Mucosa of descending colon (tissue), 3 donors: ENCODE measurements at regions not wholly inside any gene's neighbourhood (a gene's known extent, or its start where the extent isn't known, plus 50 kb on each side); places are given as distances from the start of the nearest gene placed in this dataset.

Experiments used
- ATAC-seq: fragments of 200-7000 bp; cut with Tn5 transposase; one replicate; pipeline ENCODE4 v1.9.1; 2020; ENCODE audit warnings: mild to moderate bottlenecking, moderate library complexity
- DNase-seq, 3 donors: peaks; one replicate each; pipeline ENCODE4 v3.0.0-alpha.2; 2020
- H3K36me3 ChIP-seq: fragments of 200-600 bp; one replicate; pipeline ENCODE4 v1.8.0; 2021; ENCODE audit warnings: low read depth, mild to moderate bottlenecking
- H3K4me1 ChIP-seq: fragments of 200-600 bp; one replicate; pipeline ENCODE4 v1.8.0; 2021; ENCODE audit warnings: low read depth, mild to moderate bottlenecking
- H3K4me3 ChIP-seq: fragments of 200-600 bp; one replicate; pipeline ENCODE4 v1.8.0; 2021; ENCODE audit warnings: mild to moderate bottlenecking
- H3K9me3 ChIP-seq: fragments of 200-600 bp; one replicate; pipeline ENCODE4 v1.8.0; 2021; ENCODE audit warnings: mild to moderate bottlenecking
- intact Hi-C, 2 donors: fragments of 100-400 bp; cut with DNase I in 1 of 2; cut with micrococcal nuclease in 1 of 2; formaldehyde crosslinking; loops; one replicate each; pipeline versions ENCODE4 v1.11.0 to v1.11.1; 2022; cut with DNase I, micrococcal nuclease
- TF ChIP-seq, protein P1 (sequence below): fragments of 200-600 bp; IDR thresholded peaks from one replicate; pipeline ENCODE4 v1.8.0; 2022; ENCODE audit warnings: antibody characterized with exemption, mild to moderate bottlenecking
- donor health status: DM: no; HTN: no; CAD: no; lungs with moderate emphysema.
- donor health status: DM: no; HTN: no; CAD: no.
- donor health status: DM: no; HTN: yes; CAD: no.

DNA sequence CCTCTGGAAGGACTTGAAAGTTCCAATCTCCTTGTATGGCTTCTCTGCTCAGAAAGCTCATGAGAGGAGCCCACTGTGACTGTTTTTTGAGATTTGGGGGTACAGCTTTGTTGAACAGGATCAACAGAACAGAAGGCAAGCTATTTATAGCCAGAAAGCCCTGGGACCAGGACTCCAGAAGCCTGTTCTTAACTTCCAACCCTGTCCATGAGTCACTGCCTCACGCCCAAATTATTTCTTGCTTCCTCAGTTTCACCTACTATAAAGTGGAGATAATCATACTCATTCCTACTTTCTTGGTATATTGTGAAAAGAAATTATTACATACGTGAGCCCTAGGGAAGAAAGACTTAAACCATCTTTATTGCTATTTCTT is 100.9 kb upstream of the MARCKS start:
- TF ChIP-seq, protein P1, sequence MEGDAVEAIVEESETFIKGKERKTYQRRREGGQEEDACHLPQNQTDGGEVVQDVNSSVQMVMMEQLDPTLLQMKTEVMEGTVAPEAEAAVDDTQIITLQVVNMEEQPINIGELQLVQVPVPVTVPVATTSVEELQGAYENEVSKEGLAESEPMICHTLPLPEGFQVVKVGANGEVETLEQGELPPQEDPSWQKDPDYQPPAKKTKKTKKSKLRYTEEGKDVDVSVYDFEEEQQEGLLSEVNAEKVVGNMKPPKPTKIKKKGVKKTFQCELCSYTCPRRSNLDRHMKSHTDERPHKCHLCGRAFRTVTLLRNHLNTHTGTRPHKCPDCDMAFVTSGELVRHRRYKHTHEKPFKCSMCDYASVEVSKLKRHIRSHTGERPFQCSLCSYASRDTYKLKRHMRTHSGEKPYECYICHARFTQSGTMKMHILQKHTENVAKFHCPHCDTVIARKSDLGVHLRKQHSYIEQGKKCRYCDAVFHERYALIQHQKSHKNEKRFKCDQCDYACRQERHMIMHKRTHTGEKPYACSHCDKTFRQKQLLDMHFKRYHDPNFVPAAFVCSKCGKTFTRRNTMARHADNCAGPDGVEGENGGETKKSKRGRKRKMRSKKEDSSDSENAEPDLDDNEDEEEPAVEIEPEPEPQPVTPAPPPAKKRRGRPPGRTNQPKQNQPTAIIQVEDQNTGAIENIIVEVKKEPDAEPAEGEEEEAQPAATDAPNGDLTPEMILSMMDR = no peak
- intact Hi-C loops = no loop called here
- Histone ChIP-seq H3K36me3 (no peaks in the 10 kb centered on the region), H3K4me3 (no peak overlapping the region), H3K9me3 (no peaks in the 10 kb centered on the region), H3K4me1 (no peaks in the 10 kb centered on the region)
- ATAC-seq = no peak
- DNase-seq = no peak

GRCh38 chr6:113758214-113758613 is 98.9 kb upstream of the MARCKS start:
- intact Hi-C loops = no loop called here
- H3K36me3 ChIP-seq = no peaks in the 10 kb centered on the region
- DNase-seq (no peak), ATAC-seq (no peak)
- H3K4me3 ChIP-seq = no peak overlapping the region
- H3K4me1 ChIP-seq = no peaks in the 10 kb centered on the region
- TF ChIP-seq, protein P1 = no peak
- H3K9me3 ChIP-seq = no peaks in the 10 kb centered on the region

GRCh38 chr6:113758826-113759574 is 98.1 kb upstream of the MARCKS start:
- DNase-seq (no peak), ATAC-seq (peak; percentile 49)
- no peaks in the 10 kb centered on the region for H3K9me3 ChIP-seq
- no peaks in the 10 kb centered on the region for H3K4me1 ChIP-seq
- H3K4me3 ChIP-seq = no peak overlapping the region
- TF ChIP-seq, protein P1 = no peak
- H3K36me3 ChIP-seq = no peaks in the 10 kb centered on the region
- intact Hi-C loops = no loop called here

DNA sequence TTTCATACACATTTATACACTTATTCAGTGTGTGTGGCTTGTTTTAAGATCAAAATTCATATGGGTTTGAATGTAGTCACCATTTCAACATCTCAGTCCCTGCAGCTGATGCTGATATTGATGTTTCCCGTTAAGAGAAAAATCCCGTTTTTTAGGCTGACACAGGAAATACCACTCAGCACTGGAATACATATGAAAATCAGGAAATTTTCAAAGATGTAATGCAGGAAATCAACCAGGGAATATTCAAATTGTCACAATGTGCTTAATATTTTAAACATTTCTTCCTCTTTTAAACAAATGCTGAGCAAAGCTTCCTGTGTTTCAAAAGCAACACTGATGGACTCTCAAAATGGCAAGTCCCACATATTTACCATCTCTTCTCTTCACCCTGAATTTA is 94.5 kb upstream of the MARCKS start:
- DNase-seq = no peak
- no peak overlapping the region for H3K4me3 ChIP-seq

DNA sequence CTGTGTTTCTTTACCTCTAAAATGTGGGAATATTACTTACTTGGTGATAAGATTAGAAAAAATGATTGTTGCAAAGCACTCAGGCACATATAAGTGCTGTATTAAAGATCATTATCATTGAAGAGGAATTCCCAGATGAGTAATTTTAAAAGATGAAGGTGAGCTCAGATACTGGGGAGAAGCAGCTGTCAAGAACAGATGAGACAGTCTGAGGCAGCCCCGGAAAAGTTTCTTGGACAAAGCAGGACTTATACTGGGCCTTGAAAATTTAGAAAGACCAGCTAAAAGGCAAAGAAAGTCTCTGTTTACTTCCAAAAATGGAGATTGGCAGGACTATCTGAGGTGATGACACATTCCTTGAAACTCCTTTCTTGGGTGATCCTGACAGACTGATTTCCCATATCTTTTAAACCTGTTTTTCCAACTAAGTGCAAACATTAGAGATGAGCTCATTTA is 93.8 kb upstream of the MARCKS start:
- intact Hi-C loops = no loop called here
- Histone ChIP-seq H3K9me3 (no peaks in the 10 kb centered on the region), H3K36me3 (no peaks in the 10 kb centered on the region), H3K4me1 (no peaks in the 10 kb centered on the region), H3K4me3 (no peak overlapping the region)
- TF ChIP-seq, protein P1 = no peak
- ATAC-seq = no peak
- DNase-seq = no peak

More for the DNA sequence above, 94.5 kb upstream of the MARCKS start:
- Histone ChIP-seq H3K36me3 (no peaks in the 10 kb centered on the region), H3K9me3 (no peaks in the 10 kb centered on the region), H3K4me1 (no peaks in the 10 kb centered on the region)
- TF ChIP-seq, protein P1 = no peak
- ATAC-seq = no peak
- intact Hi-C loops = no loop called here

- TF ChIP-seq, protein P1 = no peak
- intact Hi-C loops = no loop called here
- no peaks in the 10 kb centered on the region for H3K36me3 ChIP-seq
- ATAC-seq = peak; percentile 85
- DNase-seq = no peak
- H3K9me3 ChIP-seq = no peaks in the 10 kb centered on the region
- H3K4me1 ChIP-seq = no peaks in the 10 kb centered on the region
- H3K4me3 ChIP-seq = no peak overlapping the region
Observed at GRCh38 chr6:113763876-113764275, 93.3 kb upstream of the MARCKS start.
